GM21423 (cell line): ENCODE measurements at regions not wholly inside any gene's neighbourhood (a gene's known extent, or its start where the extent isn't known, plus 50 kb on each side); places are given as distances from the start of the nearest gene placed in this dataset.

Experiments used
- ATAC-seq: cut with Tn5 transposase; IDR thresholded peaks from one replicate; pipeline ENCODE4 v1.9.1; 2021; ENCODE audit warnings: mild to moderate bottlenecking, moderate library complexity; ENCODE audit not compliant: unreplicated experiment

- ATAC-seq: no peak
These were observed 53.3 kb downstream of the BLID start for GRCh38 chr11:122062763-122063162.

- no peak for ATAC-seq
These were observed 56.5 kb downstream of the BLID start for GRCh38 chr11:122059565-122059964.

- no peak for ATAC-seq
These were observed 65.9 kb downstream of the BLID start for GRCh38 chr11:122050021-122050690.

GRCh38 chr11:122048401-122048800 lies 67.6 kb downstream of the BLID start:
- no peak for ATAC-seq

- ATAC-seq: no peak
These were observed 69.2 kb downstream of the BLID start for GRCh38 chr11:122046846-122047245.

GRCh38 chr11:122046438-122046837 lies 69.6 kb downstream of the BLID start:
- ATAC-seq: no peak

GRCh38 chr11:122045181-122045586 lies 70.8 kb downstream of the BLID start:
- ATAC-seq: no peak

GRCh38 chr11:122044086-122044485 lies 71.9 kb downstream of the BLID start:
- no peak for ATAC-seq

- ATAC-seq: no peak
These were observed 73.0 kb downstream of the BLID start for GRCh38 chr11:122042981-122043380.

GRCh38 chr11:122040464-122040863 lies 75.6 kb downstream of the BLID start:
- no peak for ATAC-seq

GRCh38 chr11:122038543-122038942 lies 77.5 kb downstream of the BLID start:
- ATAC-seq: no peak

- no peak for ATAC-seq
These were observed 78.1 kb downstream of the BLID start for GRCh38 chr11:122037911-122038310.

- no peak for ATAC-seq
These were observed 79.5 kb downstream of the BLID start for GRCh38 chr11:122036493-122036892.

GRCh38 chr11:122036018-122036417 lies 80.0 kb downstream of the BLID start:
- no peak for ATAC-seq

GRCh38 chr11:122033631-122034030 lies 82.4 kb downstream of the BLID start:
- ATAC-seq: no peak

GRCh38 chr11:122033193-122033592 lies 82.8 kb downstream of the BLID start:
- no peak for ATAC-seq

GRCh38 chr11:122032317-122032716 lies 83.7 kb downstream of the BLID start:
- ATAC-seq: no peak

- no peak for ATAC-seq
These were observed 84.2 kb downstream of the BLID start for GRCh38 chr11:122031813-122032212.

GRCh38 chr11:122030286-122030685 lies 85.7 kb downstream of the BLID start:
- ATAC-seq: no peak

GRCh38 chr11:122028545-122028944 lies 87.5 kb downstream of the BLID start:
- no peak for ATAC-seq

GRCh38 chr11:122028036-122028435 lies 88.0 kb downstream of the BLID start:
- no peak for ATAC-seq

- ATAC-seq: no peak
These were observed 90.3 kb downstream of the BLID start for GRCh38 chr11:122025757-122026156.

GRCh38 chr11:122024278-122024677 lies 91.7 kb downstream of the BLID start:
- no peak for ATAC-seq
